ENCODE measurements at regions not wholly inside any gene's neighbourhood (a gene's known extent, or its start where the extent isn't known, plus 50 kb on each side); places are given as distances from the start of the nearest gene placed in this dataset.

- no peak overlapping the region for H3K4me3 ChIP-seq (ENCODE audit: insufficient read length, low read depth)
- no peaks in the 10 kb centered on the region for H3K4me1 ChIP-seq (ENCODE audit: insufficient read depth, insufficient read length)
- no peaks in the 10 kb centered on the region for H3K36me3 ChIP-seq (ENCODE audit: insufficient read depth, insufficient read length, low read length)
- H3K27me3 ChIP-seq (ENCODE audit: insufficient read depth, insufficient read length): no peaks in the 10 kb centered on the region
- no peak for TF ChIP-seq ZNF274 (IDR thresholded peaks at IDR 0.05; ENCODE audit: low read depth, low read length)
- TF ChIP-seq SUZ12 (IDR thresholded peaks at IDR 0.05; ENCODE audit: extremely low read depth, insufficient read depth, insufficient read length): no peak
- no peak for TF ChIP-seq YY1 (IDR thresholded peaks at IDR 0.05; ENCODE audit: insufficient read depth, insufficient read length)
- H3K9me3 ChIP-seq (ENCODE audit: insufficient read depth, low read length): no peaks in the 10 kb centered on the region
- H3K9ac ChIP-seq (ENCODE audit: insufficient read length, low read depth): no peak overlapping the region
- no peak for DNase-seq (ENCODE audit: low read depth, low spot score)
These were observed 435.0 kb downstream of the RNF144A start for GRCh38 chr2:7352191-7352590.

GRCh38 chr2:7353571-7353970 is 436.4 kb downstream of the RNF144A start:
- no peak for DNase-seq (ENCODE audit: low read depth, low spot score)
- no peak for TF ChIP-seq SUZ12 (IDR thresholded peaks at IDR 0.05; ENCODE audit: extremely low read depth, insufficient read depth, insufficient read length)
- TF ChIP-seq YY1 (IDR thresholded peaks at IDR 0.05; ENCODE audit: insufficient read depth, insufficient read length): no peak
- TF ChIP-seq ZNF274 (IDR thresholded peaks at IDR 0.05; ENCODE audit: low read depth, low read length): no peak

GRCh38 chr2:7355781-7356180 is 438.6 kb downstream of the RNF144A start:
- Histone ChIP-seq H3K4me1 (ENCODE audit: insufficient read depth, insufficient read length) (no peaks in the 10 kb centered on the region), H3K27me3 (ENCODE audit: insufficient read depth, insufficient read length) (no peaks in the 10 kb centered on the region), H3K9ac (ENCODE audit: insufficient read length, low read depth) (no peak overlapping the region), H3K4me3 (ENCODE audit: insufficient read length, low read depth) (no peak overlapping the region), H3K9me3 (ENCODE audit: insufficient read depth, low read length) (no peaks in the 10 kb centered on the region), H3K36me3 (ENCODE audit: insufficient read depth, insufficient read length, low read length) (no peaks in the 10 kb centered on the region)
- DNase-seq (ENCODE audit: low read depth, low spot score): no peak
- TF ChIP-seq SUZ12 (IDR thresholded peaks at IDR 0.05; ENCODE audit: extremely low read depth, insufficient read depth, insufficient read length): no peak
- TF ChIP-seq ZNF274 (IDR thresholded peaks at IDR 0.05; ENCODE audit: low read depth, low read length): no peak
- TF ChIP-seq YY1 (IDR thresholded peaks at IDR 0.05; ENCODE audit: insufficient read depth, insufficient read length): no peak

More at GRCh38 chr2:7353571-7353970, 436.4 kb downstream of the RNF144A start:
- Histone ChIP-seq H3K4me3 (ENCODE audit: insufficient read length, low read depth) (no peak overlapping the region), H3K4me1 (ENCODE audit: insufficient read depth, insufficient read length) (no peaks in the 10 kb centered on the region), H3K36me3 (ENCODE audit: insufficient read depth, insufficient read length, low read length) (no peaks in the 10 kb centered on the region), H3K9me3 (ENCODE audit: insufficient read depth, low read length) (no peaks in the 10 kb centered on the region), H3K9ac (ENCODE audit: insufficient read length, low read depth) (no peak overlapping the region), H3K27me3 (ENCODE audit: insufficient read depth, insufficient read length) (no peaks in the 10 kb centered on the region)

GRCh38 chr2:7356909-7357584 is 439.8 kb downstream of the RNF144A start:
- Histone ChIP-seq H3K36me3 (ENCODE audit: insufficient read depth, insufficient read length, low read length) (no peaks in the 10 kb centered on the region), H3K9me3 (ENCODE audit: insufficient read depth, low read length) (no peaks in the 10 kb centered on the region), H3K27me3 (ENCODE audit: insufficient read depth, insufficient read length) (no peaks in the 10 kb centered on the region), H3K4me1 (ENCODE audit: insufficient read depth, insufficient read length) (no peaks in the 10 kb centered on the region), H3K9ac (ENCODE audit: insufficient read length, low read depth) (no peak overlapping the region), H3K4me3 (ENCODE audit: insufficient read length, low read depth) (no peak overlapping the region)
- no peak for DNase-seq (ENCODE audit: low read depth, low spot score)
- TF ChIP-seq SUZ12 (IDR thresholded peaks at IDR 0.05; ENCODE audit: extremely low read depth, insufficient read depth, insufficient read length): no peak
- TF ChIP-seq YY1 (IDR thresholded peaks at IDR 0.05; ENCODE audit: insufficient read depth, insufficient read length): no peak
- TF ChIP-seq ZNF274 (IDR thresholded peaks at IDR 0.05; ENCODE audit: low read depth, low read length): no peak

- Histone ChIP-seq H3K27me3 (ENCODE audit: insufficient read depth, insufficient read length) (no peaks in the 10 kb centered on the region), H3K4me3 (ENCODE audit: insufficient read length, low read depth) (no peak overlapping the region), H3K9me3 (ENCODE audit: insufficient read depth, low read length) (no peaks in the 10 kb centered on the region), H3K36me3 (ENCODE audit: insufficient read depth, insufficient read length, low read length) (no peaks in the 10 kb centered on the region), H3K4me1 (ENCODE audit: insufficient read depth, insufficient read length) (no peaks in the 10 kb centered on the region), H3K9ac (ENCODE audit: insufficient read length, low read depth) (no peak overlapping the region)
- no peak for DNase-seq (ENCODE audit: low read depth, low spot score)
- TF ChIP-seq ZNF274 (IDR thresholded peaks at IDR 0.05; ENCODE audit: low read depth, low read length) (no peak), SUZ12 (IDR thresholded peaks at IDR 0.05; ENCODE audit: extremely low read depth, insufficient read depth, insufficient read length) (no peak)
These were observed 440.8 kb downstream of the RNF144A start for GRCh38 chr2:7357993-7358392.

GRCh38 chr2:7358865-7359447 is 441.7 kb downstream of the RNF144A start:
- no peak for DNase-seq (ENCODE audit: low read depth, low spot score)
- Histone ChIP-seq H3K9me3 (ENCODE audit: insufficient read depth, low read length) (no peaks in the 10 kb centered on the region), H3K4me1 (ENCODE audit: insufficient read depth, insufficient read length) (no peaks in the 10 kb centered on the region), H3K27me3 (ENCODE audit: insufficient read depth, insufficient read length) (no peaks in the 10 kb centered on the region), H3K4me3 (ENCODE audit: insufficient read length, low read depth) (no peak overlapping the region), H3K9ac (ENCODE audit: insufficient read length, low read depth) (no peak overlapping the region), H3K36me3 (ENCODE audit: insufficient read depth, insufficient read length, low read length) (no peaks in the 10 kb centered on the region)
- TF ChIP-seq YY1 (IDR thresholded peaks at IDR 0.05; ENCODE audit: insufficient read depth, insufficient read length) (no peak), SUZ12 (IDR thresholded peaks at IDR 0.05; ENCODE audit: extremely low read depth, insufficient read depth, insufficient read length) (no peak), ZNF274 (IDR thresholded peaks at IDR 0.05; ENCODE audit: low read depth, low read length) (no peak)

GRCh38 chr2:7363906-7364305 is 446.7 kb downstream of the RNF144A start:
- Histone ChIP-seq H3K36me3 (ENCODE audit: insufficient read depth, insufficient read length, low read length) (no peaks in the 10 kb centered on the region), H3K4me3 (ENCODE audit: insufficient read length, low read depth) (no peak overlapping the region), H3K9me3 (ENCODE audit: insufficient read depth, low read length) (no peaks in the 10 kb centered on the region), H3K9ac (ENCODE audit: insufficient read length, low read depth) (no peak overlapping the region), H3K27me3 (ENCODE audit: insufficient read depth, insufficient read length) (no peaks in the 10 kb centered on the region), H3K4me1 (ENCODE audit: insufficient read depth, insufficient read length) (no peaks in the 10 kb centered on the region)
- TF ChIP-seq YY1 (IDR thresholded peaks at IDR 0.05; ENCODE audit: insufficient read depth, insufficient read length) (no peak), ZNF274 (IDR thresholded peaks at IDR 0.05; ENCODE audit: low read depth, low read length) (no peak), SUZ12 (IDR thresholded peaks at IDR 0.05; ENCODE audit: extremely low read depth, insufficient read depth, insufficient read length) (no peak)
- DNase-seq (ENCODE audit: low read depth, low spot score): no peak

All from NT2/D1 (cell line).